ENCODE measurements at regions not wholly inside any gene's neighbourhood (a gene's known extent, or its start where the extent isn't known, plus 50 kb on each side); places are given as distances from the start of the nearest gene placed in this dataset.

- Histone ChIP-seq H3K9ac (ENCODE audit: control insufficient read depth, insufficient read depth, low read length) (no peak overlapping the region), H4K20me1 (ENCODE audit: control insufficient read depth, insufficient read depth) (no peaks in the 10 kb centered on the region), H3K27me3 (replicated peaks in 1 of 2; ENCODE audit: control insufficient read depth in 2 of 2, insufficient read depth in 2 of 2, low read length in 1 of 2) (no peaks in the 10 kb centered on the region), H3K9me3 (replicated peaks; ENCODE audit: control insufficient read depth, insufficient read depth, low read length) (no peaks in the 10 kb centered on the region), H3K4me1 (ENCODE audit: control insufficient read depth, insufficient read depth, low read length) (no peaks in the 10 kb centered on the region), H3K79me2 (ENCODE audit: control insufficient read depth, insufficient read depth, low read length) (no peaks in the 10 kb centered on the region), H3K27ac (ENCODE audit: control insufficient read depth, insufficient read depth) (no peak overlapping the region), H3K4me2 (ENCODE audit: control insufficient read depth, insufficient read depth) (no peak overlapping the region), H3K36me3 (ENCODE audit: control insufficient read depth in 2 of 2, insufficient read depth in 2 of 2, low read length in 1 of 2) (no peaks in the 10 kb centered on the region), H3K4me3 (no peak overlapping the region), H2AFZ (ENCODE audit: control insufficient read depth, low read depth, low read length) (no peak overlapping the region)
- ChIA-PET POLR2A (no interaction called here), RAD21 (ENCODE audit: unreplicated experiment) (no interaction called here), SMC1A (ENCODE audit: uncharacterized antibody, unreplicated experiment) (no interaction called here), CTCF (no interaction called here)
- intact Hi-C loops (cut with micrococcal nuclease; ENCODE audit: unreplicated experiment) (no loop called here), in situ Hi-C loops (cut with MboI) (no loop called here)
- no TSS peak for BruUV-seq (replicated peaks)
- TF ChIP-seq EZH2 (IDR thresholded peaks at IDR 0.05; ENCODE audit: borderline replicate concordance, control insufficient read depth, low read depth, low read length) (no peak), YY1 (IDR thresholded peaks at IDR 0.05; ENCODE audit: low read depth, low read length) (no peak), PAX5 (IDR thresholded peaks at IDR 0.05; ENCODE audit: borderline replicate concordance, low read depth, low read length) (no peak), MYB (IDR thresholded peaks at IDR 0.05; ENCODE audit: borderline replicate concordance, low read depth, low read length) (no peak), BCL11A (IDR thresholded peaks at IDR 0.05; ENCODE audit: low read depth, low read length) (no peak), SKIL (IDR thresholded peaks at IDR 0.05; ENCODE audit: low read depth, poor library complexity, severe bottlenecking) (no peak), HDAC6 (IDR thresholded peaks at IDR 0.05; ENCODE audit: unreplicated experiment) (no peak), CBFB (IDR thresholded peaks at IDR 0.05; ENCODE audit: low read depth) (no peak), TAF1 (IDR thresholded peaks at IDR 0.05; ENCODE audit: borderline replicate concordance, low read depth, low read length) (no peak), HCFC1 (IDR thresholded peaks at IDR 0.05; ENCODE audit: low read length) (no peak)
- FAIRE-seq: no peak
- no peak for DNase-seq (ENCODE audit: low read depth, low spot score)
- ATAC-seq: no peak
- 30% methylated on average over 3 of the region's 3 CpGs for WGBS (ENCODE audit: insufficient coverage, insufficient replicate concordance, low lambda C conversion rate, missing lambda C conversion rate)
These were observed 493.8 kb downstream of the ARL4A start for GRCh38 chr7:13181216-13181615.

All from GM12878 (cell line).